CD4-positive, alpha-beta T cell treated with Interleukin-1 beta for 1 hour (primary cell): ENCODE measurements at regions not wholly inside any gene's neighbourhood (a gene's known extent, or its start where the extent isn't known, plus 50 kb on each side); places are given as distances from the start of the nearest gene placed in this dataset.

Source experiments
- DNase-seq, 2 donors: peaks; one replicate each; pipeline ENCODE4 v3.0.0-alpha.2; 2020 to 2022

- DNase-seq, result no peak
Observed at GRCh38 chr20:23229989-23230388, 120.6 kb upstream of the NXT1 start.

GRCh38 chr20:23228912-23229311 lies 121.7 kb upstream of the NXT1 start:
- DNase-seq, result no peak

- no peak for DNase-seq
Observed at GRCh38 chr20:23227976-23228375, 122.6 kb upstream of the NXT1 start.

- no peak for DNase-seq
Observed at GRCh38 chr20:23227274-23227673, 123.3 kb upstream of the NXT1 start.

- no peak for DNase-seq
Observed at GRCh38 chr20:23226612-23227265, 123.9 kb upstream of the NXT1 start.

- peak; percentile 2 to 73 for DNase-seq
Observed at GRCh38 chr20:23225407-23226060, 125.1 kb upstream of the NXT1 start.

GRCh38 chr20:23224806-23225205 lies 125.8 kb upstream of the NXT1 start:
- DNase-seq, result no peak

GRCh38 chr20:23223908-23224580 lies 126.5 kb upstream of the NXT1 start:
- DNase-seq, result no peak

GRCh38 chr20:23222531-23223200 lies 127.9 kb upstream of the NXT1 start:
- no peak for DNase-seq

- no peak for DNase-seq
Observed at GRCh38 chr20:23217023-23217422, 130.9 kb upstream of the CD93 start.

GRCh38 chr20:23215344-23215995 lies 129.3 kb upstream of the CD93 start:
- no peak for DNase-seq

- no peak for DNase-seq
Observed at GRCh38 chr20:23214903-23215302, 128.8 kb upstream of the CD93 start.

- DNase-seq, result no peak
Observed at GRCh38 chr20:23212464-23212995, 126.4 kb upstream of the CD93 start.

GRCh38 chr20:23212011-23212410 lies 125.9 kb upstream of the CD93 start:
- DNase-seq, result no peak

- no peak for DNase-seq
Observed at GRCh38 chr20:23211164-23211563, 125.0 kb upstream of the CD93 start.

- no peak for DNase-seq
Observed at GRCh38 chr20:23207826-23208540, 121.9 kb upstream of the CD93 start.

GRCh38 chr20:23206995-23207394 lies 120.9 kb upstream of the CD93 start:
- DNase-seq, result no peak

GRCh38 chr20:23206061-23206460 lies 119.9 kb upstream of the CD93 start:
- no peak for DNase-seq

GRCh38 chr20:23205611-23206041 lies 119.5 kb upstream of the CD93 start:
- DNase-seq, result no peak

GRCh38 chr20:23205211-23205610 lies 119.1 kb upstream of the CD93 start:
- no peak for DNase-seq

- DNase-seq, result no peak
Observed at GRCh38 chr20:23203951-23204730, 118.0 kb upstream of the CD93 start.
